MM.1S (cell line): ENCODE measurements at regions not wholly inside any gene's neighbourhood (a gene's known extent, or its start where the extent isn't known, plus 50 kb on each side); places are given as distances from the start of the nearest gene placed in this dataset.
"Not testable (repeated sequence)": the region's sequence is repeated elsewhere in the genome, so short reads cannot be mapped to it uniquely, and the experiment has no call there.

Source experiments
- DNase-seq: peaks from one replicate; pipeline ENCODE4 v3.0.0-alpha.2; 2015
- H2AFZ ChIP-seq: fragments of 300-600 bp; sonication (generic); 2 replicates; pipeline ENCODE4 v1.6.0; 2016; ENCODE audit warnings: antibody characterized with exemption, low read length
- H3F3A ChIP-seq: fragments of 300-600 bp; sonication (generic); 2 replicates; pipeline ENCODE4 v1.6.1; 2016; ENCODE audit warnings: mild to moderate bottlenecking, antibody characterized with exemption, low read length, moderate library complexity, mixed read lengths; ENCODE audit not compliant: insufficient read depth
- H3K27ac ChIP-seq: fragments of 300-600 bp; sonication (generic); 2 replicates; pipeline ENCODE4 v1.5.1; 2016; ENCODE audit warnings: mild to moderate bottlenecking, low read length
- H3K27me3 ChIP-seq: fragments of 300-600 bp; sonication (generic); replicated peaks from 2 replicates; pipeline ENCODE4 v1.6.0; 2016; ENCODE audit warnings: low read length; ENCODE audit not compliant: insufficient read depth
- H3K36me3 ChIP-seq: fragments of 300-600 bp; sonication (generic); replicated peaks from 2 replicates; pipeline ENCODE4 v1.6.1; 2016; ENCODE audit warnings: mild to moderate bottlenecking, low read length, mixed read lengths; ENCODE audit not compliant: insufficient read depth
- H3K4me1 ChIP-seq: fragments of 300-600 bp; sonication (generic); 2 replicates; pipeline ENCODE4 v1.6.1; 2016; ENCODE audit warnings: low read length, mixed read lengths
- H3K4me2 ChIP-seq: fragments of 300-600 bp; sonication (generic); 2 replicates; pipeline ENCODE4 v1.6.0; 2016; ENCODE audit warnings: low read depth, low read length
- H3K4me3 ChIP-seq: fragments of 300-600 bp; sonication (generic); 2 replicates; pipeline ENCODE4 v1.5.1; 2016; ENCODE audit warnings: low read length, mixed read lengths
- H3K79me2 ChIP-seq: fragments of 300-600 bp; sonication (generic); 2 replicates; pipeline ENCODE4 v1.6.1; 2016; ENCODE audit warnings: mixed run types, low read length, mixed read lengths
- H3K9ac ChIP-seq: fragments of 300-600 bp; sonication (generic); 2 replicates; pipeline ENCODE4 v1.6.1; 2016; ENCODE audit warnings: low read length, mixed read lengths
- H3K9me2 ChIP-seq: fragments of 300-600 bp; sonication (generic); replicated peaks from 2 replicates; pipeline ENCODE4 v1.6.1; 2016; ENCODE audit warnings: mild to moderate bottlenecking, low read length, mixed read lengths; ENCODE audit not compliant: insufficient read depth
- H3K9me3 ChIP-seq: fragments of 300-600 bp; sonication (generic); replicated peaks from 2 replicates; pipeline ENCODE4 v1.6.1; 2016; ENCODE audit warnings: mild to moderate bottlenecking, low read length, mixed read lengths; ENCODE audit not compliant: insufficient read depth
- H4K20me1 ChIP-seq: fragments of 300-600 bp; sonication (generic); 2 replicates; pipeline ENCODE4 v1.6.1; 2016; ENCODE audit warnings: mild to moderate bottlenecking, low read length, moderate library complexity, mixed read lengths; ENCODE audit not compliant: insufficient read depth
- CTCF ChIP-seq: fragments of 300-600 bp; sonication (generic); IDR thresholded peaks from 2 replicates; pipeline ENCODE4 v1.5.1; 2016; ENCODE audit warnings: antibody characterized with exemption, low read length, mixed read lengths
- EZH2 ChIP-seq: fragments of 300-600 bp; sonication (generic); optimal IDR thresholded peaks from 2 replicates; pipeline ENCODE3; 2017; ENCODE audit warnings: low read depth, mild to moderate bottlenecking, antibody characterized with exemption, low read length, mixed read lengths
- EZH2phosphoT487 ChIP-seq: fragments of 300-600 bp; sonication (generic); IDR thresholded peaks from 2 replicates; pipeline ENCODE4 v1.6.1; 2018; ENCODE audit warnings: antibody characterized with exemption, low read length

GRCh38 chr5:92144824-92145223 is 761.7 kb upstream of the ARRDC3 start:
- Histone ChIP-seq H3K27me3 (no peaks in the 10 kb centered on the region), H3K4me2 (no peak overlapping the region), H3K9me3 (no peaks in the 10 kb centered on the region), H3K79me2 (no peaks in the 10 kb centered on the region), H3K9ac (no peak overlapping the region), H3K9me2 (no peaks in the 10 kb centered on the region), H3F3A (no peaks in the 10 kb centered on the region), H3K36me3 (no peaks in the 10 kb centered on the region), H3K27ac (no peak overlapping the region), H2AFZ (no peak overlapping the region), H3K4me1 (no peaks in the 10 kb centered on the region), H4K20me1 (no peaks in the 10 kb centered on the region), H3K4me3 (no peak overlapping the region)
- DNase-seq = no peak
- no peak for TF ChIP-seq EZH2
- TF ChIP-seq CTCF = no peak
- no peak for TF ChIP-seq EZH2phosphoT487

- H3K79me2 ChIP-seq, H3K4me1 ChIP-seq, H3K4me3 ChIP-seq, H3K27ac ChIP-seq, H3K27me3 ChIP-seq, H3K9ac ChIP-seq, H3K4me2 ChIP-seq, H3F3A ChIP-seq, DNase-seq, H3K36me3 ChIP-seq, H3K9me3 ChIP-seq, H2AFZ ChIP-seq, H3K9me2 ChIP-seq, H4K20me1 ChIP-seq: not testable (repeated sequence)
These were observed 749.3 kb upstream of the ARRDC3 start for GRCh38 chr5:92132294-92132908.

GRCh38 chr5:92126182-92126581 is 743.1 kb upstream of the ARRDC3 start:
- H3K9ac ChIP-seq = no peak overlapping the region

More at GRCh38 chr5:92126182-92126581, 743.1 kb upstream of the ARRDC3 start:
- Histone ChIP-seq H3K27ac (no peak overlapping the region), H3K4me3 (no peak overlapping the region), H3F3A (no peaks in the 10 kb centered on the region), H3K9me3 (no peaks in the 10 kb centered on the region), H3K9me2 (no peaks in the 10 kb centered on the region), H2AFZ (no peak overlapping the region), H3K79me2 (no peaks in the 10 kb centered on the region), H3K36me3 (no peaks in the 10 kb centered on the region), H3K4me2 (no peak overlapping the region), H3K27me3 (no peaks in the 10 kb centered on the region), H3K4me1 (no peaks in the 10 kb centered on the region), H4K20me1 (no peaks in the 10 kb centered on the region)
- no peak for DNase-seq
- TF ChIP-seq EZH2 (no peak), EZH2phosphoT487 (no peak), CTCF (no peak)
